ENCODE measurements at regions not wholly inside any gene's neighbourhood (a gene's known extent, or its start where the extent isn't known, plus 50 kb on each side); places are given as distances from the start of the nearest gene placed in this dataset.

- Histone ChIP-seq H3K4me2 (ENCODE audit: insufficient read depth, low read length) (no peak overlapping the region), H2AFZ (ENCODE audit: low read depth, low read length) (no peak overlapping the region), H4K20me1 (replicated peaks; ENCODE audit: control insufficient read depth, extremely low read depth, insufficient read depth, low read length) (no peaks in the 10 kb centered on the region), H3K27me3 (ENCODE audit: control insufficient read depth in 2 of 2, insufficient read depth in 2 of 2, low read length in 2 of 2) (no peaks in the 10 kb centered on the region), H3K9me3 (replicated peaks; ENCODE audit: control insufficient read depth, insufficient read depth, low read length) (no peaks in the 10 kb centered on the region), H3K4me3 (replicated peaks in 1 of 3; ENCODE audit: insufficient read depth in 1 of 3, low read depth in 1 of 3, low read length in 3 of 3) (no peak overlapping the region), H3K79me2 (ENCODE audit: control insufficient read depth, insufficient read depth, low read length) (no peaks in the 10 kb centered on the region), H3K9ac (replicated peaks; ENCODE audit: extremely low read depth, insufficient read depth, low read length) (no peak overlapping the region), H3K9me1 (replicated peaks; ENCODE audit: control insufficient read depth, extremely low read depth, insufficient read depth, low read length) (no peaks in the 10 kb centered on the region), H3K36me3 (ENCODE audit: control insufficient read depth in 2 of 2, extremely low read depth in 1 of 2, insufficient read depth in 2 of 2, low read length in 2 of 2) (no peaks in the 10 kb centered on the region), H3K27ac (ENCODE audit: insufficient read depth, low read depth, low read length) (no peak overlapping the region), H3K4me1 (ENCODE audit: control insufficient read depth, extremely low read depth, insufficient read depth, low read length) (peaks cover 10% of the 10 kb centered on the region)
- intact Hi-C loops (cut with micrococcal nuclease) = loop anchor here (1.0 kb wide), 1 partner anchor 8 kb away; no protein-coding TSS in a partner anchor
- ChIA-PET POLR2A (no interaction called here), CTCF (interaction anchor here (0.8 kb wide), 1 partner anchor 175 kb away, joined by 4 read pairs; no protein-coding TSS in a partner anchor)
- DNase-seq (ENCODE audit: low read depth, low spot score) = no peak
- TF ChIP-seq POLR2AphosphoS5 (IDR thresholded peaks at IDR 0.05; ENCODE audit: insufficient read depth, low read depth, low read length) (no peak), MYC (IDR thresholded peaks at IDR 0.05; ENCODE audit: low read depth, low read length) (no peak), EZH2 (IDR thresholded peaks at IDR 0.05; ENCODE audit: borderline replicate concordance, low read depth, low read length, severe bottlenecking) (no peak), POLR2A (IDR thresholded peaks at IDR 0.05; ENCODE audit: low read depth, low read length) (no peak)
- TF ChIP-seq, protein P1, sequence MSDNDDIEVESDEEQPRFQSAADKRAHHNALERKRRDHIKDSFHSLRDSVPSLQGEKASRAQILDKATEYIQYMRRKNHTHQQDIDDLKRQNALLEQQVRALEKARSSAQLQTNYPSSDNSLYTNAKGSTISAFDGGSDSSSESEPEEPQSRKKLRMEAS (IDR thresholded peaks at IDR 0.05; ENCODE audit: insufficient read depth, insufficient read length) = no peak
- FAIRE-seq = no peak
- BruUV-seq (replicated peaks) = no TSS peak
- dilution Hi-C loops (cut with MboI; ENCODE audit: extremely low pct_ligation_motif_present, low sequenced_read_pairs) = no loop called here
Measured at GRCh38 chr11:28984231-28984630, 876.0 kb downstream of the METTL15 start.

- Histone ChIP-seq H4K20me1 (replicated peaks; ENCODE audit: control insufficient read depth, extremely low read depth, insufficient read depth, low read length) (no peaks in the 10 kb centered on the region), H3K4me2 (ENCODE audit: insufficient read depth, low read length) (no peak overlapping the region), H2AFZ (ENCODE audit: low read depth, low read length) (no peak overlapping the region), H3K9ac (replicated peaks; ENCODE audit: extremely low read depth, insufficient read depth, low read length) (no peak overlapping the region), H3K9me3 (replicated peaks; ENCODE audit: control insufficient read depth, insufficient read depth, low read length) (no peaks in the 10 kb centered on the region), H3K4me1 (ENCODE audit: control insufficient read depth, extremely low read depth, insufficient read depth, low read length) (peaks cover 10% of the 10 kb centered on the region), H3K4me3 (replicated peaks in 1 of 3; ENCODE audit: insufficient read depth in 1 of 3, low read depth in 1 of 3, low read length in 3 of 3) (no peak overlapping the region), H3K9me1 (replicated peaks; ENCODE audit: control insufficient read depth, extremely low read depth, insufficient read depth, low read length) (no peaks in the 10 kb centered on the region), H3K27ac (ENCODE audit: insufficient read depth, low read depth, low read length) (no peak overlapping the region), H3K36me3 (ENCODE audit: control insufficient read depth in 2 of 2, extremely low read depth in 1 of 2, insufficient read depth in 2 of 2, low read length in 2 of 2) (no peaks in the 10 kb centered on the region), H3K79me2 (ENCODE audit: control insufficient read depth, insufficient read depth, low read length) (no peaks in the 10 kb centered on the region), H3K27me3 (ENCODE audit: control insufficient read depth in 2 of 2, insufficient read depth in 2 of 2, low read length in 2 of 2) (no peaks in the 10 kb centered on the region)
- DNase-seq (ENCODE audit: low read depth, low spot score) = no peak
- no TSS peak for BruUV-seq (replicated peaks)
- TF ChIP-seq POLR2AphosphoS5 (IDR thresholded peaks at IDR 0.05; ENCODE audit: insufficient read depth, low read depth, low read length) (no peak), POLR2A (IDR thresholded peaks at IDR 0.05; ENCODE audit: low read depth, low read length) (no peak), GATA2 (IDR thresholded peaks at IDR 0.05; ENCODE audit: insufficient read depth, insufficient read length, low read depth, low read length) (no peak), MYC (IDR thresholded peaks at IDR 0.05; ENCODE audit: low read depth, low read length) (no peak), JUN (IDR thresholded peaks at IDR 0.05; ENCODE audit: borderline replicate concordance, insufficient read depth, insufficient read length, low read depth) (no peak), CTCF (IDR thresholded peaks at IDR 0.05; ENCODE audit: extremely low read depth in 1 of 2, insufficient read depth in 1 of 2, low read depth in 1 of 2, low read length in 2 of 2) (no peak), EZH2 (IDR thresholded peaks at IDR 0.05; ENCODE audit: borderline replicate concordance, low read depth, low read length, severe bottlenecking) (no peak), FOS (IDR thresholded peaks at IDR 0.05; ENCODE audit: borderline replicate concordance, insufficient read depth, low read length) (no peak)
- TF ChIP-seq, protein P1 (IDR thresholded peaks at IDR 0.05; ENCODE audit: insufficient read depth, insufficient read length) = no peak
- intact Hi-C loops (cut with micrococcal nuclease) (loop anchor here (1.0 kb wide), 1 partner anchor 9 kb away; no protein-coding TSS in a partner anchor), dilution Hi-C loops (cut with MboI; ENCODE audit: extremely low pct_ligation_motif_present, low sequenced_read_pairs) (no loop called here)
- ChIA-PET POLR2A (no interaction called here), CTCF (interaction anchor here (0.8 kb wide), 1 partner anchor 176 kb away, joined by 4 read pairs; no protein-coding TSS in a partner anchor)
- FAIRE-seq = no peak
Measured at GRCh38 chr11:28983780-28984179, 875.6 kb downstream of the METTL15 start.
